Keratinocyte (primary cell): ENCODE measurements at regions not wholly inside any gene's neighbourhood (a gene's known extent, or its start where the extent isn't known, plus 50 kb on each side); places are given as distances from the start of the nearest gene placed in this dataset.

Experiments used
- DNase-seq: peaks from one replicate; pipeline ENCODE4 v3.0.0-alpha.2; 2011; ENCODE audit warnings: low read depth, missing footprints, low spot score
- FAIRE-seq: peaks from 2 replicates; lab custom pipeline; 2011; peaks lifted over from hg19 to GRCh38; lab: Jason Lieb, UNC
- H2AFZ ChIP-seq: 2 replicates; pipeline ENCODE4 v1.6.0; 2012; ENCODE audit warnings: low read length, control low read depth, inconsistent platforms; ENCODE audit not compliant: control insufficient read depth
- H3K27ac ChIP-seq: 2 replicates; pipeline ENCODE4 v1.5.1; 2011; ENCODE audit warnings: low read length; ENCODE audit not compliant: control insufficient read depth, insufficient read depth
- H3K27me3 ChIP-seq: 3 replicates; pipeline ENCODE4 v1.6.0; 2011; ENCODE audit warnings: low read length; ENCODE audit not compliant: control insufficient read depth, insufficient read depth; ENCODE audit errors: extremely low read depth
- H3K36me3 ChIP-seq, 2 experiments: 2 replicates in 1 of 2; 3 replicates in 1 of 2; pipeline ENCODE4 v1.5.1; 2011; ENCODE audit warnings: low read length in 2 of 2, mild to moderate bottlenecking in 1 of 2; ENCODE audit not compliant: control insufficient read depth in 2 of 2, insufficient read depth in 2 of 2; ENCODE audit errors: extremely low read depth in 1 of 2
- H3K4me1 ChIP-seq: 3 replicates; pipeline ENCODE4 v1.5.1; 2011; ENCODE audit warnings: low read length; ENCODE audit not compliant: control insufficient read depth, insufficient read depth; ENCODE audit errors: extremely low read depth
- H3K4me2 ChIP-seq: 3 replicates; pipeline ENCODE4 v1.6.0; 2011; ENCODE audit warnings: low read depth, low read length; ENCODE audit not compliant: control insufficient read depth, insufficient read depth; ENCODE audit errors: extremely low read depth
- H3K4me3 ChIP-seq, 3 experiments: fragments of 200-600 bp in 1 of 3; sonication (generic) in 1 of 3; 2 replicates in 2 of 3; 3 replicates in 1 of 3; pipeline ENCODE4 v1.5.1; 2011 to 2016; ENCODE audit warnings: low read length in 3 of 3, mild to moderate bottlenecking in 3 of 3, control low read depth in 2 of 3, inconsistent platforms in 1 of 3, low read depth in 1 of 3, mixed read lengths in 1 of 3, mixed run types in 1 of 3, moderate library complexity in 1 of 3; ENCODE audit not compliant: control insufficient read depth in 2 of 3, insufficient read depth in 2 of 3; ENCODE audit errors: extremely low read depth in 1 of 3
- H3K79me2 ChIP-seq: 2 replicates; pipeline ENCODE4 v1.6.0; 2012; ENCODE audit warnings: low read length; ENCODE audit not compliant: control insufficient read depth, insufficient read depth
- H3K9ac ChIP-seq: 3 replicates; pipeline ENCODE4 v1.6.0; 2011; ENCODE audit warnings: low read length; ENCODE audit not compliant: control insufficient read depth, insufficient read depth; ENCODE audit errors: extremely low read depth
- H3K9me1 ChIP-seq: 3 replicates; pipeline ENCODE4 v1.6.0; 2011; ENCODE audit warnings: low read length; ENCODE audit not compliant: control insufficient read depth, insufficient read depth; ENCODE audit errors: extremely low read depth
- H3K9me3 ChIP-seq: 2 replicates; pipeline ENCODE4 v1.5.1; 2012; ENCODE audit warnings: low read depth, low read length; ENCODE audit not compliant: control insufficient read depth
- H4K20me1 ChIP-seq: 3 replicates; pipeline ENCODE4 v1.6.0; 2011; ENCODE audit warnings: low read length; ENCODE audit not compliant: control insufficient read depth, insufficient read depth; ENCODE audit errors: extremely low read depth
- EZH2 ChIP-seq: IDR thresholded peaks from one replicate; pipeline ENCODE4 v1.6.1; 2012; ENCODE audit warnings: inconsistent platforms, mild to moderate bottlenecking, low read length, moderate library complexity
- dilution Hi-C: fragments of 300-500 bp; cut with MboI; formaldehyde crosslinking; loops from one replicate; pipeline ENCODE4 v1.7.0; 2020; ENCODE audit warnings: low sequenced_read_pairs; ENCODE audit not compliant: extremely low pct_ligation_motif_present
- TF ChIP-seq, protein P1 (sequence below), 3 experiments: IDR thresholded peaks in 1 of 3; conservative IDR thresholded peaks in 1 of 3; optimal IDR thresholded peaks in 1 of 3; 2 replicates in 2 of 3; 3 replicates in 1 of 3; pipeline versions ENCODE3 to v1.5.1; 2011; ENCODE audit warnings: low read length in 3 of 3, mild to moderate bottlenecking in 3 of 3, moderate library complexity in 2 of 3, control low read depth in 1 of 3, inconsistent platforms in 1 of 3; ENCODE audit not compliant: insufficient read depth in 2 of 3; ENCODE audit errors: extremely low read depth in 1 of 3

DNA sequence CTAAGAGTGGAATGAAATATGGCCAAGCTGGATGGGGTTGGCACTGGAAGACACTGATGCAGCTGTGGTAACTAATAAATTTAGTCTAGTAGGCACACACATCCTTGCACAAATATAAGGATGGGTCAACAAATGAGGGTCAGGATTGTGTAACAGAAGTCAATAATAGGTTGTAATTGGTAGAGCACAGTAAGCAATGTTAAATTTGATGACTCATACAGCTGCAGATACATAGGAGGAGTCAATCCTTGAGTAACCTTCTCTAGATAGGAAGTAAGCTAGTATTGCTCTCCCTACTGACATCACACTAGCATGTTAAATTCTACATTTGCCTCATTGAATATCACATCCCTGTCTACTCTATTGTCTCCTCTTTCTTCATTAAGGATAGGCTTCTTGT lies 332.1 kb downstream of the PTPRC start:
- FAIRE-seq: no peak
- H3K4me2 ChIP-seq: no peak overlapping the region

GRCh38 chr1:198977909-198978308 lies 339.1 kb downstream of the PTPRC start:
- H3K27me3 ChIP-seq: no peaks in the 10 kb centered on the region
- no peak for TF ChIP-seq EZH2
- TF ChIP-seq, protein P1, sequence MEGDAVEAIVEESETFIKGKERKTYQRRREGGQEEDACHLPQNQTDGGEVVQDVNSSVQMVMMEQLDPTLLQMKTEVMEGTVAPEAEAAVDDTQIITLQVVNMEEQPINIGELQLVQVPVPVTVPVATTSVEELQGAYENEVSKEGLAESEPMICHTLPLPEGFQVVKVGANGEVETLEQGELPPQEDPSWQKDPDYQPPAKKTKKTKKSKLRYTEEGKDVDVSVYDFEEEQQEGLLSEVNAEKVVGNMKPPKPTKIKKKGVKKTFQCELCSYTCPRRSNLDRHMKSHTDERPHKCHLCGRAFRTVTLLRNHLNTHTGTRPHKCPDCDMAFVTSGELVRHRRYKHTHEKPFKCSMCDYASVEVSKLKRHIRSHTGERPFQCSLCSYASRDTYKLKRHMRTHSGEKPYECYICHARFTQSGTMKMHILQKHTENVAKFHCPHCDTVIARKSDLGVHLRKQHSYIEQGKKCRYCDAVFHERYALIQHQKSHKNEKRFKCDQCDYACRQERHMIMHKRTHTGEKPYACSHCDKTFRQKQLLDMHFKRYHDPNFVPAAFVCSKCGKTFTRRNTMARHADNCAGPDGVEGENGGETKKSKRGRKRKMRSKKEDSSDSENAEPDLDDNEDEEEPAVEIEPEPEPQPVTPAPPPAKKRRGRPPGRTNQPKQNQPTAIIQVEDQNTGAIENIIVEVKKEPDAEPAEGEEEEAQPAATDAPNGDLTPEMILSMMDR (optimal IDR thresholded peaks at IDR 0.05 in 1 of 3, IDR thresholded peaks at IDR 0.05 in 1 of 3, conservative IDR thresholded peaks at IDR 0.05 in 1 of 3; ENCODE audit: extremely low read depth in 1 of 3, insufficient read depth in 2 of 3, low read length in 3 of 3): no peak
- FAIRE-seq (no peak), DNase-seq (no peak)
- no peaks in the 10 kb centered on the region for H3K9me3 ChIP-seq
- no peaks in the 10 kb centered on the region for H4K20me1 ChIP-seq
- H3K4me1 ChIP-seq: no peaks in the 10 kb centered on the region
- dilution Hi-C loops: no loop called here
- H3K4me3 ChIP-seq: no peak overlapping the region
- H3K36me3 ChIP-seq: no peaks in the 10 kb centered on the region
- H3K27ac ChIP-seq: no peak overlapping the region
- no peaks in the 10 kb centered on the region for H3K9me1 ChIP-seq
- H3K4me2 ChIP-seq: no peak overlapping the region
- H3K9ac ChIP-seq: no peak overlapping the region
- H3K79me2 ChIP-seq: no peaks in the 10 kb centered on the region
- no peak overlapping the region for H2AFZ ChIP-seq

More for the DNA sequence above, 332.1 kb downstream of the PTPRC start:
- no peaks in the 10 kb centered on the region for H3K4me1 ChIP-seq
- H3K79me2 ChIP-seq: no peaks in the 10 kb centered on the region
- no peaks in the 10 kb centered on the region for H3K27me3 ChIP-seq
- no peak overlapping the region for H3K9ac ChIP-seq
- dilution Hi-C loops: no loop called here
- H3K9me1 ChIP-seq: no peaks in the 10 kb centered on the region
- H4K20me1 ChIP-seq: no peaks in the 10 kb centered on the region
- no peaks in the 10 kb centered on the region for H3K36me3 ChIP-seq
- no peaks in the 10 kb centered on the region for H3K9me3 ChIP-seq
- no peak for TF ChIP-seq EZH2
- TF ChIP-seq, protein P1 (optimal IDR thresholded peaks at IDR 0.05 in 1 of 3, IDR thresholded peaks at IDR 0.05 in 1 of 3, conservative IDR thresholded peaks at IDR 0.05 in 1 of 3; ENCODE audit: extremely low read depth in 1 of 3, insufficient read depth in 2 of 3, low read length in 3 of 3): no peak
- no peak overlapping the region for H2AFZ ChIP-seq
- no peak overlapping the region for H3K27ac ChIP-seq
- no peak overlapping the region for H3K4me3 ChIP-seq
- DNase-seq: no peak
